GM19239 (cell line): ENCODE measurements at regions not wholly inside any gene's neighbourhood (a gene's known extent, or its start where the extent isn't known, plus 50 kb on each side); places are given as distances from the start of the nearest gene placed in this dataset.
"Not testable (repeated sequence)": the region's sequence is repeated elsewhere in the genome, so short reads cannot be mapped to it uniquely, and the experiment has no call there.

Experiments used
- DNase-seq: peaks from one replicate; pipeline ENCODE4 v3.0.0; 2011; ENCODE audit warnings: low spot score; ENCODE audit not compliant: insufficient read length
- FAIRE-seq: peaks from 2 replicates; lab custom pipeline; 2011; peaks lifted over from hg19 to GRCh38; lab: Jason Lieb, UNC

- DNase-seq: no peak
- FAIRE-seq: no peak
These were observed 483.3 kb upstream of the SPRY2 start for GRCh38 chr13:80824229-80824628.

DNA sequence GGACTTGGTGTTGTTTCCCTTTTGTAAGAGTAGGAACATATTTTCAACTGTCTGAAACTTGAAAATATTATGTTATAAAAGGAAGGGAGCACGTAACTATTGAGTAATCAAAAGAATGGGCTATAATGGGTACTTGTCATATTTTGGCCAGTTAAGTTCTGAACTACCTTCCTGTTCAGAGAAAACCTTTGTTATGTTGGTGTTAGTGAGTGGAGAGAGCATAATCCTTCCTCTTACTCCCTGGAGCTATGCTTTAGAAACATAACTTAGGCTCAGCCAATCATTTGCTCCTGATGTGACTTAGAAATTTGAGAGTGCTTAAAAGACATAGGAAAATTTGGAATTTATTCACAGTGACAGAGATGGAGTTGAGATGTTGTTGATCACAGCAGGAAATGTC is 482.5 kb upstream of the SPRY2 start:
- no peak for DNase-seq
- no peak for FAIRE-seq

GRCh38 chr13:80821466-80821865 is 480.5 kb upstream of the SPRY2 start:
- DNase-seq: no peak
- no peak for FAIRE-seq

DNA sequence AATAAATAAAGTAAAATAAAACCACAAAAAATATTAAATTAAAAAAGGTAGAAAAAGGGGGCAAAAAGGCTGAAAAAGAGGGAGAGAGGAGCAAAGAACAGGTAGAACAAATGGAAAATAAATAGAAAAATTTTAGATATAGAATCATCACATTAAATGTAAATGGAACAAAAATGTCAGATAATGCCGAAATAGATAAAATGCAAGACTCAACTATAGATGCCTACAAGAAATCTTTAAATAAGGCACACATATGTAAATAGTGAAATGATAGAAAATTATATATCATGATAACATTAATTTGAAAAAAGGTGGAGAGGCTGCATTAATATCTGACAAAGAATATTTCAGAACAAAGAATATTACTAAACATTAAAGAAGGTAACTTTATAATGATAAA is 477.1 kb upstream of the SPRY2 start:
- no peak for DNase-seq
- no peak for FAIRE-seq

GRCh38 chr13:80814541-80814940 is 473.6 kb upstream of the SPRY2 start:
- DNase-seq: no peak
- no peak for FAIRE-seq

DNA sequence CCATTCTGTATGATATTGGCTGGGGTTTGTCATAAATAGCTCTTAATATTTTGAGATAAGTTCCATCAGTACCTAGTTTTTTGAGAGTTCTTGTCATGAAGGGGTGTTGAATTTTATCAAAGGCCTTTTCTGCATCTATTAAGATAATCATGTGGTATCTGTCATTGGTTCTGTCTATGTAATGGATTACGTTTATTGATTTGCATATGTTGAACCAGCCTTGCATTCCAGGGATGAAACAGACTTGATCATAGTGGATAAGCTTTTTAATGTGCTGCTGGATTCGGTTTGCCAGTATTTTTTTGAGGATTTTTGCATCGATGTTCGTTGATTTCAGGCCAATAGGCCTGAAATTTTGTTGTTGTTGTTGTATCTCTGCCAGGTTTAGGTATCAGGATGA is 469.4 kb upstream of the SPRY2 start:
- not testable (repeated sequence) for FAIRE-seq, DNase-seq

- no peak for DNase-seq
- FAIRE-seq: no peak
These were observed 462.0 kb upstream of the SPRY2 start for GRCh38 chr13:80802946-80803345.

DNA sequence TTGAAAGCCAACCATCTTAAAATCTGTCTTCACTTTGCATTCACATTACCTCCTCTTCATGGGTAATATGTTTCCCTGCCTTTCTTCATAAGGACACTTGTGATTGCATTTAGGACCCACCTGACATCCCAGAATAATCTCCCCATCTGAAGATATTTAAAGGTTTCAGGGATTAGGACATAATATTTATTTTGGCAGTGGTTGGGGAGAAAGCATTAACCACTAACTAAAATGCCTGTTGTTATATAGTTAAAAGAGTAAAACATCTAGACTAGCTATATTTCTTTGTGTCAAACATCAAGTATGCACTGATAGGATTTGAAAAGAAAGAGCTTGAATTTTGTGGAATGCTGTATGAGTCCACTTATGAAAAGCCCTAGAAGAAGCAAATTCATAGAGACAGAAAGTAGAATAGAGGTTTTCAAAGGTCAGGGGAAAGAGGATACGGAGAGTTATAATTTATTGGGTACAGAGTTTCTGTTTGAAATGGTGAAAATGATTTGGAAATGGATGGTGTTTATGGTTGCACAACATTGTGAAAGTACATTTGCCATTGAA is 457.7 kb upstream of the SPRY2 start:
- no peak for DNase-seq
- FAIRE-seq: no peak

DNA sequence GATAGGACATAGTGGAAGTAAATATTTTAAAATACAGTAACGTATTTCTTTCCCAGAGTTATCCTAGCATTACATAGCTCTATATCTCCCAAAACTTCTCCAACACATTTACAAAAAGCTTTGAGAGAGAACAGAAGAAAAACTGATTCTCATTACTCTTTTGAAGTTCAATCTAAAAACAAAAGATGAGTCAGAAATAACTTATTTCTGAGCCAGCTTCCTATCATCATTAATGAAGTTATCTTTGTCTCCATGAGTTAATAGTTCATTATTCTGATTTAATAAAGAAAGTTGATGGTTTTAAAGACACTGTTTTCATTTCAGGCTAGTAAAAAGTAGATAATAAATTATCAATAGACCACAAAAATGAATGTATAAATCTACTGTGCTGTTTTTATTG is 446.7 kb upstream of the SPRY2 start:
- DNase-seq (no peak), FAIRE-seq (no peak)

- no peak for FAIRE-seq
- DNase-seq: no peak
These were observed 443.1 kb upstream of the SPRY2 start for GRCh38 chr13:80783926-80784565.

GRCh38 chr13:80782441-80782840 is 441.5 kb upstream of the SPRY2 start:
- FAIRE-seq (no peak), DNase-seq (no peak)

DNA sequence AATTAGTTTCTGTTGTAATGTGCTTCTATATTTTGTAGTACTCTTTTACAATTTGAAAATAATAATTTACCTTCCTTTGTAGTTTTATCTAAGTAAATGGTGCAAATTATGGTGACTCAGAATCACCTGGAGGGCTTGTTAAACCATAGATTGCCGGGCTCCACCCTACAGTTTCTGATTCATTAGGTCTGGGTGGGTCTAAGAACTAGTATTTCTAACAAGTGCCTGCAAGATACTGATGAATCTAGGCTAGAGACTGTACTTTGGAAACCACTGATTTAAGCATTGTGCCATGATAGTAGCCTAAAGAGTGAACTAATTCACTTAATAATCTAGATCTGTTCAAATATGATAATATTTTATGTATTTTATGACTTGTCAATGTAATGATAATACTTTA is 437.4 kb upstream of the SPRY2 start:
- FAIRE-seq: no peak
- DNase-seq: no peak

- DNase-seq (no peak), FAIRE-seq (no peak)
These were observed 416.8 kb upstream of the SPRY2 start for GRCh38 chr13:80757694-80758093.

- DNase-seq (no peak), FAIRE-seq (no peak)
These were observed 415.0 kb upstream of the SPRY2 start for GRCh38 chr13:80755910-80756309.

- no peak for FAIRE-seq
These were observed 413.5 kb upstream of the SPRY2 start for GRCh38 chr13:80754441-80754840.

DNA sequence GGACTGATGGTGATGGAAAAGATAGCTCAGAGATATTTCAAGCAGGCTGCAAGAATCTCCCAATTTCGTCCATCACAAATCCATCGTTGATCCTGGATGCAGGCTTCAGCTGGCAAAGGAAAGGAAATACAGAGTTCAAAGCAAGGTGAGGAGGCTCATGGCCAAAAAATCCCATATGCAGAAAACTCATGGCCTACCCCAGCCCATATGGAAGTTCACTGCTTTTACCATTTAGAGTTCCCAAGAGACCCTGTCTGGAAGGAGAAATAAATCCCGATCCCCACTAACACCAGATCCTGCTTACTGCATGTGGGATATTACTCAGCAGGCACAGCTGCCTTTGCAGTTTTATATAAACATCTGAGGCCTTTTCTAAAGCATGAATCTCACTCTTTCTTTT is 412.9 kb upstream of the SPRY2 start:
- DNase-seq: no peak
- FAIRE-seq: no peak

More at GRCh38 chr13:80754441-80754840, 413.5 kb upstream of the SPRY2 start:
- no peak for DNase-seq

GRCh38 chr13:80751854-80752253 is 410.9 kb upstream of the SPRY2 start:
- no peak for DNase-seq
- FAIRE-seq: no peak

GRCh38 chr13:80744147-80744914 is 403.4 kb upstream of the SPRY2 start:
- DNase-seq: no peak
- FAIRE-seq: no peak

GRCh38 chr13:80742033-80742432 is 401.1 kb upstream of the SPRY2 start:
- FAIRE-seq (no peak), DNase-seq (no peak)

DNA sequence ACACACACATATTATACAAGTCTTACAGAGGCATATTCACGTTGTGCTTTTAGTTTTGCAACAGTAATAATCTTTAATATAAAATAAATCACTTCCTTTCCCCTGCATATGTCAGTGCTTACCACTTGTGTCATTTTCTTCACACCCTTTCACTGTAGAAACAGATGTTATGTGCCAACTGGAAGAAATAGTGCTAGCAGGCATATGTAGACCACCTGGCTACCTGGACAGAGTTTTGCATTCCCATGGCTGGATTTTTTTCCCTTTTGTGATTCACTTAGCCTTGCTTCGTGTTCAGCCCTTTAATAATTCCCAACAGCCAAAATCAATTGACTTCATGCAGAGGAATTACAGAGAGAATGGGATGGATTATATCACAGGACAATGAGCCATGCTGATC is 399.1 kb upstream of the SPRY2 start:
- FAIRE-seq (no peak), DNase-seq (no peak)

- FAIRE-seq (no peak), DNase-seq (no peak)
These were observed 396.6 kb upstream of the SPRY2 start for GRCh38 chr13:80737513-80737912.
